Vagina (tissue), 2 donors: ENCODE measurements at regions not wholly inside any gene's neighbourhood (a gene's known extent, or its start where the extent isn't known, plus 50 kb on each side); places are given as distances from the start of the nearest gene placed in this dataset.

Experiments
- POLR2A ChIP-seq, 2 donors: fragments of 450-650 bp; IDR thresholded peaks; one replicate each; pipeline ENCODE4 v1.6.1; 2017; ENCODE audit warnings: antibody characterized with exemption in 2 of 2, mild to moderate bottlenecking in 2 of 2, moderate library complexity in 2 of 2
- TF ChIP-seq, protein P1 (sequence below), 3 experiments: fragments of 450-650 bp in 2 of 3; fragments of 200-600 bp in 1 of 3; sonication (generic) in 1 of 3; IDR thresholded peaks; one replicate each; pipeline ENCODE4 v1.5.1; 2017 to 2019; ENCODE audit warnings: antibody characterized with exemption in 3 of 3, mild to moderate bottlenecking in 2 of 3, moderate library complexity in 2 of 3

- TF ChIP-seq, protein P1, sequence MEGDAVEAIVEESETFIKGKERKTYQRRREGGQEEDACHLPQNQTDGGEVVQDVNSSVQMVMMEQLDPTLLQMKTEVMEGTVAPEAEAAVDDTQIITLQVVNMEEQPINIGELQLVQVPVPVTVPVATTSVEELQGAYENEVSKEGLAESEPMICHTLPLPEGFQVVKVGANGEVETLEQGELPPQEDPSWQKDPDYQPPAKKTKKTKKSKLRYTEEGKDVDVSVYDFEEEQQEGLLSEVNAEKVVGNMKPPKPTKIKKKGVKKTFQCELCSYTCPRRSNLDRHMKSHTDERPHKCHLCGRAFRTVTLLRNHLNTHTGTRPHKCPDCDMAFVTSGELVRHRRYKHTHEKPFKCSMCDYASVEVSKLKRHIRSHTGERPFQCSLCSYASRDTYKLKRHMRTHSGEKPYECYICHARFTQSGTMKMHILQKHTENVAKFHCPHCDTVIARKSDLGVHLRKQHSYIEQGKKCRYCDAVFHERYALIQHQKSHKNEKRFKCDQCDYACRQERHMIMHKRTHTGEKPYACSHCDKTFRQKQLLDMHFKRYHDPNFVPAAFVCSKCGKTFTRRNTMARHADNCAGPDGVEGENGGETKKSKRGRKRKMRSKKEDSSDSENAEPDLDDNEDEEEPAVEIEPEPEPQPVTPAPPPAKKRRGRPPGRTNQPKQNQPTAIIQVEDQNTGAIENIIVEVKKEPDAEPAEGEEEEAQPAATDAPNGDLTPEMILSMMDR (IDR thresholded peaks at IDR 0.05): no peak
- TF ChIP-seq POLR2A (IDR thresholded peaks at IDR 0.05): no peak
Observed at GRCh38 chr12:86513226-86513625, 257.0 kb upstream of the MGAT4C start.
